GM19025 (cell line): ENCODE measurements at regions not wholly inside any gene's neighbourhood (a gene's known extent, or its start where the extent isn't known, plus 50 kb on each side); places are given as distances from the start of the nearest gene placed in this dataset.
"Not testable (repeated sequence)": the region's sequence is repeated elsewhere in the genome, so short reads cannot be mapped to it uniquely, and the experiment has no call there.

Experiments used
- ATAC-seq: cut with Tn5 transposase; IDR thresholded peaks from one replicate; pipeline ENCODE4 v1.9.1; 2021; ENCODE audit warnings: mild to moderate bottlenecking, low read depth, moderate library complexity; ENCODE audit not compliant: unreplicated experiment

- no peak for ATAC-seq
These were observed 207.2 kb upstream of the ZNF184 start for GRCh38 chr6:27679964-27680694.

DNA sequence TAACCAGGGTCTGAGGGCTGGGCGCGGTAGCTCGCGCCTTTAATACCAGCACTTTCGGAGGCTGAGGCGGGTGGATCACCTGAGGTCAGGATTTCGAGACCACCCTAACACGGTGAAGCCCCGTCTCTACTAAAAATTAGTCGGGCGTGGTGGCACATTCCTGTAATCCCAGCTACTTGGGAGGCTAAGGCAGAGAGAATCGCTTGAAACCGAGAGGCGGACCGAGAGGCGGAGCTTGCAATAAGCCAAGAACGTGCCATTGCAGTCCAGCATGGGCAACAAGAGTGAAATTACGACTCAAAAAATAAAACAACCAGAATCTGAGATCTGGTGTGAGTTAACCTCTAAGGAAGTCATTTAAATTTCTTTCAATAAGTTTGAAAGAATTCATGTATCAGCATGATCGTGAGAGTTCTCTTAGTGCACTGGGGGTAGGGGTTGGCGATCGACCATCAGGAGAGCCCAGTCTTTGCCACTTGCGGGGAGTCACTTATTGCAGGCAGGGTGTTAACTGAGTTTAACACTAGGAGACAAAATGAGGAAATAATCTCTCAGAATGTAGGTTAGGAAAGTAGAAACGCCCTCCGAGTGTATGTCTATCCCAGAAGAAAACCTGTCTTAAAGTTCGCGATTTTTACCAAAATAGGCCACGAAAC, 206.5 kb upstream of the ZNF184 start:
- ATAC-seq = no peak

DNA sequence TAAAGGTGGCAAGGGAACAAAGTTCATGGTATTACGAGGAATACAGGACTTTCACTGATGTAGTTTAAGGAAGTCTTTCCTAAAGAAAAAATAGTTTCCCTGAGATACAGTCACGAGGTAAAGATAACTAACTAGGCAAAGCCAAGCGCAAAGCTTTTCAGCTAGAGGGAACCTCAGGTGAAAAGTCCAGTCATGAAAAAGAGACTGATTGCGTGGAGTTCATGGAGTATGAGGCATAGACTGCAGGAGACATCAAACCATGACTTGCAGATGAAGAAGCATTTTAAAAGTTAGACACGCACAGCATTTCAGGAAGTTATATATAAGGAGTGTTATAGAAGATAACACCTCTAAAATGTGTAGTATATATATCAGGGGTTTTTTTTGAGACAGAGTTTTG, 205.6 kb upstream of the ZNF184 start:
- no peak for ATAC-seq

DNA sequence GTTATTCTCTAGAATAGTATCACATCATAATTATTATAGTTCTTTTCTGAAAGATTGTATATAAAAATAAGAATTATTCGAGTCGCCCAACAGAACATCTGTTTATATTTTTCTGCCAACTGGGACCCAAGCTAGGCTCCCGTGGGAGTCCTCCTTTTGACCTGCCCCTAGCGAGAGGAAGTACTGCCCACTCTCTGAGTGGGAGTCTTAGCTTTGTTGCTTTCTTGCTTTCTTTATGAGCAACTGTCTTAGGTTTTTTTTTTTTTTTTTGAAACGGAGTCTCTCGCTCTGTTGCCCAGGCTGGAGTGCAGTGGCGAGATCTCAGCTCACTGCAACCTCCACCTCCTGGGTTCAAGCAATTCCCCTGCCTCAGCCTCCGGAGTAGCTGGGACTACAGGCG, 202.0 kb upstream of the ZNF184 start:
- ATAC-seq = no peak

DNA sequence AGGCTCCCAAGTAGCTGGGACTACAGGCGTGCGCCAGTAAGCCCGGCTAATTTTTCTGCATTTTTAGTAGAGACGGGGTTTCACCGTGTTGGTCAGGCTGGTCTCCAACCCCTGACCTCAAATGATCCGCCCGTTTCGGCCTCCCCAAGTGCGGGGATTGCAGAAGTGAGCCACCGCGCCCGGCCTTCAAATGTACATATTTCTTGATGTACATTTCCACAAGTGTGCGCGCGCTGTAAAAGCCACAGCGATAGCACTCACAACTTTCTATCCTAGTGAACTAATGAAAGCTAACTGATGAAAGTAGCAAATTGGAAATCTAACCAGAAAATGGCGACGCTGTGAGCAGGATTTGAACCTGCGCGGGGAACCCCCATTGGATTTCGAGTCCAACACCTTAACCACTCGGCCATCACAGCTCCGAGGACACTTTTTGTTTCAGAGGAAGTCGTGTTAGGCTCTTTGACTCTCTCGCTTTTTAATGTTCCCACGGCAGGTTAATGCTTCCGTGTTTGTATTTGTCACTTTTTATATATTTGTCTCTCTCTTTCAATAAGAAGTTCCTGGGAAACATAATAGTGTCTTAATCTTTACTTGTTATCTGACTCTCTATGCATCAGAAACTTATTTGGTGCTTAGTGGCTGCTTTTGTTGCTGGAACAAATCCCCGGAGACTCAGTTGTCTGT, 199.4 kb upstream of the ZNF184 start:
- peak; percentile 54 for ATAC-seq

- ATAC-seq = no peak
These were observed 196.9 kb upstream of the ZNF184 start for GRCh38 chr6:27669624-27670301.

- no peak for ATAC-seq
These were observed 196.4 kb upstream of the ZNF184 start for GRCh38 chr6:27669295-27669623.

DNA sequence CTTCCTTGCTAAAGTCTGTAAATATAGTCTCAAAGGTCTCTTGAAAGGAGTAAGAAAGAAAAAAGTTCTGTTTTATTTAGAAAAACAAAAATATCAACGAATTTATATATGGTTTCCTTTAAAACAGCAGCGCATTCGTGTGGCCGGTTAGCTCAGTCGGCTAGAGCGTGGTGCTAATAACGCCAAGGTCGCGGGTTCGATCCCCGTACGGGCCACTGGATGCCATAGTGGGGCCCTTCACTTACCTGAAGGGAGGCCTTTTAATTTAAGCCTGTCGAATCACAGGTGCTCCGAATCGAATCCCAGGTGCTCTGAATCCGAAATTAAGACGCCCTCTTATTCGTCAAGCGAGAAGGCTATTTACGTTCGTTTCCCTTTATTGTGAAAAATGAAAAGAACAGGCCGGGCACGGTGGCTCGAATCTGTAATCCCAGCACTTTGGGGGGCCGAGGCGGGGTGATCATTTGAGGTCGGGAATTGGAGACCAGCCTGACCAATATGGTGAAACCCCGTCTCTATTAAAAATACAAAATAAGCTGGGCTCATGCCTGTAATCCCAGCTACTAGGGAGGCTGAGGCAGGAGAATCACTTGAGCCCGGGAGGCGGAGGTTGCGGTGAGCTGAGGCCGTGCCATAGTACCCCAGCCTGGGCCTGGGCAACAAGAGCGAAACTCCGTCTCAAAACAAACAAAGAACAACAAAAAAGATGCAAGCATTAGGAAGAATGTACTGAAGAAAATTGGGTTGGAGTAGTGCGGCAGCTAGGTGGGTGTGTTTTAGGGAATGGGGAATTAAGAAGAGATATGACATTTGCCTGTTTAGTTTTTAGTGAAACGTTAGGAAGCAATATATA, 195.8 kb upstream of the ZNF184 start:
- no peak for ATAC-seq

DNA sequence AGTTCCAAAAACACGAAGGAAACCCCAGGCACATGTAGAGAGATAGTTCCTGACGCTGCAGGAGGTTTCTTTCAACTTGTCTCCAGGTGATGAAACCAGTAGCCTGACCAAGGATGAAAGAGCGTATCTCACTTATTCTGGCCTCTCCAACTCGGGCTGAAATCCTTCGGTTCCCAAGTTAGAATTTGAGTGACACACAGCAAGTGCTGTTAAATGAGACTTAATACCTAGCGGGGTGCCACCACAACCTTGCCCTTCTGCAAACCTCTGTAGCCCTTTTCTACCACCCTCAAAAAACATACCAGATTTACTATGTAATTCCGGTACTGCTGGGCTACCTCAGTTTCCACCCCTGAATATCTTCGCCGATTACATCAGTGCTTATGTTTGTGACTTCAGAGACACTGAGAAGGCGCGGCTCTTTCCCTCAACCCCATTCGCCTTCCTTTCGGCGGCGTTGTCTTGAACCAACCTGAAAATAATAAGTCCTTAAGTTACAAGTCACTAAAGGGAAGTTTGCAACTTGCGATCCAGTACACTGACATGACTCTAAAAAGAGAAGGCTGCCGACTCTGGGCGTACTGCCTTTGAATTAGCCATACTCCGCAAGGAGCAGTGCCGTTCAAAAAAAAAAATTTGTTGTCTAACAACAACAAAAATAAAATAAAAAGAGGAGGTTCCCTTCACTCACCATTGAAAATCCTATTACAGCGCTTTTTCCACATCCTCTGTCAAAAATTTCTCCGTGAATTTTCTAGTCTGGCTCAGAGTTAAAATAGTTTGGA, 194.9 kb upstream of the ZNF184 start:
- no peak for ATAC-seq

DNA sequence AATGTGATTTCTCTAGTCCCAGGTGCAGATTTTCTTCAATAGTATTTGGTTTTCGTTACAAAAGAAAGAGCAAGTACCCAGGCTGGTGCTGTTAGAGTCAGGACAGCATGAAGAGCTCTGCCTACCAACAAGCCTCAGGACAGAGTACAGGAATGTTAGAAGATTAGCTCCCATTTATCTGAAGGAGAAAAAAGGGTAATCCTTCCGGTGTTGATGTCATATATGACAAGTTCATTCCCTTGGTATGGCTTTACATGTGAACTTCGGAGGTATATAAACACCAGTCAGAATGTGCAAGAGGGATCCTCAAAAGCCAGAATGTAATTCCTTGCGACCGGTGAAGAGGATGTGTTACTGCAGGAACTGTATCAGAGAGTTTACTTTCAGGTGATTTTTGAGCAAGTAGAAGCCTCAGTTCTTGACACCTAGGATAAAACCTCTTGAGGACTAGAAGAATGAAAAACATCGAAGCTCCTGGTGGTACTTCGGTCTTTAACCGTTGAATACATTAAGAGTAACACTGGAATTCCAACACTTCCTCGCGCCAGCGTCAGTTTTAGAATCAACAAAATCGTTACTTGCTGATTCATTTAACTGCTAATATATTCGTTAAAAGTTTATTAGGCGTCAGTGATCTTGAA, 194.2 kb upstream of the ZNF184 start:
- ATAC-seq = no peak

DNA sequence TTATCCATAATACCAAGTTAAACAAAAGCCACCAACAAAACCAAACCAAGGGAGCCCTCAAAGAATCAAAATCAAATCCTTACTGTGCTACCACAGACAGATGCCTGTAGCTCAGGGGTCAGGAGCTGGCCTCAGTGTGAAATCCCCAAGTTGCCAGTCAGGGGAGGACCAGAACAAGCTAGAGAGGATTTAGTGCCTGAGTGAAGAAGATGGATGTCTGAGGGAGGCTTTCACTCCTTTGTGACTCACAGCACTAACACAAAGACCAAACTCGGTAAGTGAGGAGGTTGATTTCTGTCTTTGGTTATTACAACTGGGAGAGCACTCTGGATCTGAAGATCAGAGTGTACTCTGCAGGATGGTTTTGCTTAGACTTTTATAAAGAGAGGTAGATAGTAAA, 189.9 kb upstream of the ZNF184 start:
- no peak for ATAC-seq

GRCh38 chr6:27662212-27662611, 189.3 kb upstream of the ZNF184 start:
- not testable (repeated sequence) for ATAC-seq

DNA sequence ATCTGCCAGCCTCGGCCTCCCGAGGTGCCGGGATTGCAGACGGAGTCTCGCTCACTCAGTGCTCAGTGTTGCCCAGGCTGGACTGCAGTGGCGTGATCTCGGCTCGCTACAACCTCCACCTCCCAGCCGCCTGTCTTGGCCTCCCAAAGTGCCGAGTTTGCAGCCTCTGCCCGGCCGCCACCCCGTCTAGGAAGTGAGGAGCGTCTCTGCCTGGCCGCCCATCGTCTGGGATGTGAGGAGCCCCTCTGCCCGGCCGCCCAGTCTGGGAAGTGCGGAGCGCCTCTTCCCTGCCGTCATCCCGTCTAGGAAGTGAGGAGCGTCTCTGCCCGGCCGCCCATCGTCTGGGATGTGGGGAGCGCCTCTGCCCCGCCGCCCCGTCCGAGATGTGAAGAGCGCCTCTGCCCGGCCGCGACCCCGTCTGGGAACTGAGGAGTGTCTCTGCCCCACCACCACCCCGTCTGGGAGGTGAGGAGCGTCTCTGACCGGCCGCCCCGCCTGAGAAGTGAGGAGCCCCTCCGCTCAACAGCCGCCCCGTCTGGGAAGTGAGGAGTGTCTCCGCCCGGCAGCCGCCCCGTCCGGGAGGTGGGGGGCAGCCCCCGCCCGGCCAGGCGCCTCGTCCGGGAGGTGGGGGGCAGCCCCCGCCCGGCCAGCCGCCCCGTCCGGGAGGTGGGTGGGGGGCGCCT, 180.4 kb upstream of the ZNF184 start:
- ATAC-seq = not testable (repeated sequence)

- no peak for ATAC-seq
These were observed 178.4 kb upstream of the ZNF184 start for GRCh38 chr6:27651371-27651732.

GRCh38 chr6:27650620-27651370, 177.9 kb upstream of the ZNF184 start:
- no peak for ATAC-seq

GRCh38 chr6:27644528-27644927, 171.6 kb upstream of the ZNF184 start:
- no peak for ATAC-seq

GRCh38 chr6:27642744-27643456, 170.0 kb upstream of the ZNF184 start:
- ATAC-seq = no peak
